H9 (cell line): ENCODE measurements at regions not wholly inside any gene's neighbourhood (a gene's known extent, or its start where the extent isn't known, plus 50 kb on each side); places are given as distances from the start of the nearest gene placed in this dataset.

Source experiments
- DNase-seq: peaks from one replicate; pipeline ENCODE4 v3.0.0-alpha.2; 2017
- H2AFZ ChIP-seq: one replicate; pipeline ENCODE4 v1.6.1; 2013; ENCODE audit warnings: mild to moderate bottlenecking, low read length, control low read depth, moderate library complexity
- H2AK5ac ChIP-seq: 2 replicates; pipeline ENCODE4 v1.6.1; 2013; ENCODE audit warnings: low read length, control low read depth, mixed read lengths; ENCODE audit not compliant: insufficient read length
- H2BK120ac ChIP-seq: one replicate; pipeline ENCODE4 v1.6.1; 2013; ENCODE audit warnings: low read depth, mild to moderate bottlenecking, low read length, control low read depth, inconsistent platforms; ENCODE audit not compliant: poor library complexity, severe bottlenecking
- H2BK12ac ChIP-seq: 2 replicates; pipeline ENCODE4 v1.6.1; 2013; ENCODE audit warnings: low read length, control low read depth, mixed read lengths, low read depth; ENCODE audit not compliant: insufficient read length
- H2BK15ac ChIP-seq: 2 replicates; pipeline ENCODE4 v1.6.1; 2013; ENCODE audit warnings: low read depth, low read length, control low read depth
- H2BK20ac ChIP-seq: one replicate; pipeline ENCODE4 v1.6.1; 2013; ENCODE audit warnings: low read depth, mild to moderate bottlenecking, low read length, control low read depth, inconsistent platforms; ENCODE audit not compliant: poor library complexity, severe bottlenecking
- H2BK5ac ChIP-seq: 2 replicates; pipeline ENCODE4 v1.6.1; 2013; ENCODE audit warnings: low read length, control low read depth, mixed read lengths; ENCODE audit not compliant: insufficient read length
- H3K14ac ChIP-seq: 2 replicates; pipeline ENCODE4 v1.6.1; 2013; ENCODE audit warnings: low read length, control low read depth; ENCODE audit not compliant: insufficient read depth
- H3K18ac ChIP-seq: 2 replicates; pipeline ENCODE4 v1.6.1; 2013; ENCODE audit warnings: low read depth, mild to moderate bottlenecking, mixed read lengths, low read length, control low read depth; ENCODE audit not compliant: insufficient read length
- H3K23ac ChIP-seq: 2 replicates; pipeline ENCODE4 v1.6.1; 2013; ENCODE audit warnings: low read length, control low read depth, mixed read lengths, low read depth; ENCODE audit not compliant: insufficient read length
- H3K23me2 ChIP-seq: 2 replicates; pipeline ENCODE4 v1.6.1; 2013; ENCODE audit warnings: low read depth, mild to moderate bottlenecking, mixed read lengths, low read length, control low read depth; ENCODE audit not compliant: insufficient read length, poor library complexity, severe bottlenecking
- H3K27ac ChIP-seq: 2 replicates; pipeline ENCODE4 v1.5.1; 2013; ENCODE audit warnings: low read length, control low read depth, mixed read lengths, low read depth; ENCODE audit not compliant: insufficient read length
- H3K27me3 ChIP-seq: 2 replicates; pipeline ENCODE4 v1.6.1; 2013; ENCODE audit warnings: low read length, control low read depth, inconsistent platforms; ENCODE audit not compliant: insufficient read depth
- H3K4ac ChIP-seq: 2 replicates; pipeline ENCODE4 v1.6.1; 2013; ENCODE audit warnings: low read depth, mild to moderate bottlenecking, control low read depth, inconsistent platforms, low read length, moderate library complexity
- H3K4me1 ChIP-seq: 2 replicates; pipeline ENCODE4 v1.6.1; 2013; ENCODE audit warnings: low read length, control low read depth, inconsistent platforms; ENCODE audit not compliant: insufficient read depth
- H3K4me2 ChIP-seq: 2 replicates; pipeline ENCODE4 v1.6.1; 2013; ENCODE audit warnings: low read length, control low read depth, mixed read lengths; ENCODE audit not compliant: insufficient read length, insufficient read depth
- H3K56ac ChIP-seq: 2 replicates; pipeline ENCODE4 v1.6.1; 2013; ENCODE audit warnings: low read depth, mild to moderate bottlenecking, mixed read lengths, low read length, control low read depth; ENCODE audit not compliant: insufficient read length
- H3K79me1 ChIP-seq: 2 replicates; pipeline ENCODE4 v1.6.1; 2013; ENCODE audit warnings: low read depth, mild to moderate bottlenecking, moderate library complexity, low read length, control low read depth, inconsistent platforms; ENCODE audit not compliant: insufficient read depth, poor library complexity, severe bottlenecking
- H3K79me2 ChIP-seq: 2 replicates; pipeline ENCODE4 v1.6.1; 2013; ENCODE audit warnings: low read length, control low read depth, inconsistent platforms; ENCODE audit not compliant: insufficient read depth
- H3K9ac ChIP-seq: 2 replicates; pipeline ENCODE4 v1.6.1; 2013; ENCODE audit warnings: low read length, control low read depth, mixed read lengths; ENCODE audit not compliant: insufficient read length; ENCODE audit errors: extremely low read depth
- H3K9me3 ChIP-seq: one replicate; pipeline ENCODE4 v1.6.1; 2013; ENCODE audit warnings: low read depth, low read length, inconsistent platforms; ENCODE audit not compliant: control insufficient read depth
- H3T11ph ChIP-seq: one replicate; pipeline ENCODE4 v1.6.1; 2013; ENCODE audit warnings: mild to moderate bottlenecking, low read length, control low read depth, inconsistent platforms
- H4K20me1 ChIP-seq: one replicate; pipeline ENCODE4 v1.6.1; 2013; ENCODE audit not compliant: control insufficient read depth, insufficient read length, insufficient read depth
- H4K5ac ChIP-seq: 2 replicates; pipeline ENCODE4 v1.6.1; 2013; ENCODE audit warnings: low read depth, mild to moderate bottlenecking, mixed read lengths, low read length, control low read depth; ENCODE audit not compliant: insufficient read length
- H4K8ac ChIP-seq: replicated peaks from 2 replicates; pipeline ENCODE4 v1.6.1; 2013; ENCODE audit warnings: low read length, control low read depth, mixed read lengths, low read depth; ENCODE audit not compliant: insufficient read length
- H4K91ac ChIP-seq: 2 replicates; pipeline ENCODE4 v1.6.1; 2013; ENCODE audit warnings: low read depth, mild to moderate bottlenecking, moderate library complexity, mixed read lengths, low read length, control low read depth; ENCODE audit not compliant: insufficient read length
- H3K27ac Mint-ChIP-seq, 3 experiments: 2 replicates in 2 of 3; 3 replicates in 1 of 3; pipeline ENCODE4 v1.8.0; 2020 to 2021; ENCODE audit warnings: mixed read lengths in 3 of 3, mild to moderate bottlenecking in 1 of 3, moderate library complexity in 1 of 3
- H3K27me3 Mint-ChIP-seq: 2 replicates; pipeline ENCODE4 v1.8.0; 2021; ENCODE audit warnings: low read depth, mild to moderate bottlenecking, moderate library complexity, mixed read lengths
- H3K36me3 Mint-ChIP-seq, 3 experiments: 2 replicates in 2 of 3; 3 replicates in 1 of 3; pipeline ENCODE4 v1.8.0; 2020 to 2021; ENCODE audit warnings: low read depth in 3 of 3, mixed read lengths in 3 of 3; ENCODE audit not compliant: insufficient read depth in 1 of 3
- H3K4me1 Mint-ChIP-seq, 2 experiments: 2 replicates each; pipeline ENCODE4 v1.8.0; 2020; ENCODE audit warnings: mixed read lengths in 2 of 2
- H3K4me3 Mint-ChIP-seq, 2 experiments: 2 replicates in 1 of 2; 3 replicates in 1 of 2; pipeline ENCODE4 v1.8.0; 2020 to 2021; ENCODE audit warnings: mild to moderate bottlenecking in 2 of 2, mixed read lengths in 2 of 2, moderate library complexity in 1 of 2
- H3K9me3 Mint-ChIP-seq, 2 experiments: 2 replicates in 1 of 2; 3 replicates in 1 of 2; pipeline ENCODE4 v1.8.0; 2020; ENCODE audit warnings: mild to moderate bottlenecking in 2 of 2, mixed read lengths in 2 of 2, moderate library complexity in 1 of 2
- CTCF ChIP-seq: fragments of 200-600 bp; sonication (generic); conservative IDR thresholded peaks from 3 replicates; pipeline ENCODE4 v1.8.0; 2021; ENCODE audit warnings: antibody characterized with exemption, mild to moderate bottlenecking
- WGBS: extraction: QIAGEN DNeasy Blood & Tissue Kit; methylation state at CpG from one replicate; pipeline ENCODE4 v1.1.7; 2013; ENCODE audit warnings: missing lambda C conversion rate, low lambda C conversion rate, mixed read lengths; ENCODE audit not compliant: insufficient read length; ENCODE audit errors: extremely low coverage; 5-methylcytosine and 5-hydroxymethylcytosine counted together

DNA sequence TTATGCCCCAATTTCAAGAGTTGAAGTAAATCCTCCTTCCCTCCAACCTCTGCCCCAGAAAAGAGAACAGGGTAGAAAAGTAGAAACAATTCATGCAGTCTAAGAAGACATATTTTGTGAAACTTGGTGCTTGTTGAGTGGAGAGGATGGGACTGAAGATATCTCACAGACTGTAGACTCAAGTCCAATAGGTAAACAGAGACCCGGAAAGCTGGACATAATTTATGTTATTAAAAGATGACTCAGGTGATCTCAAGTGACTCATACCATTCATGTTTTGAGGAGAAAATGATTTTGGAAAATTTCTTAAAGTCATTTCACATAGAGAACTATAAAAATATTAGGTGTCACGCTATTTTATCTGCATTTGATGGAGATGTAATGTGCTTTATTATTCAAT lies 203.1 kb upstream of the SOX9 start:
- no CpG with 5 or more reads among the region's 2 CpGs for WGBS
- no peak overlapping the region for H2BK12ac ChIP-seq
- no peak overlapping the region for H3K4ac ChIP-seq
- H3K9ac ChIP-seq = no peak overlapping the region
- no peak overlapping the region for H3K56ac ChIP-seq
- H2BK120ac ChIP-seq = no peak overlapping the region
- H4K5ac ChIP-seq = no peak overlapping the region
- no peak for TF ChIP-seq CTCF
- no peak overlapping the region for H3K14ac ChIP-seq
- no peaks in the 10 kb centered on the region for H3K9me3 ChIP-seq
- no peaks in the 10 kb centered on the region for H3K9me3 Mint-ChIP-seq
- no peak overlapping the region for H3K4me2 ChIP-seq
- H3K27me3 ChIP-seq = no peaks in the 10 kb centered on the region
- H3K79me2 ChIP-seq = no peaks in the 10 kb centered on the region
- no peaks in the 10 kb centered on the region for H3K36me3 Mint-ChIP-seq
- H2BK15ac ChIP-seq = no peak overlapping the region
- no peak overlapping the region for H3K23ac ChIP-seq
- H2BK5ac ChIP-seq = no peak overlapping the region
- H3K79me1 ChIP-seq = no peaks in the 10 kb centered on the region
- no peak overlapping the region for H2AK5ac ChIP-seq
- no peak overlapping the region for H3T11ph ChIP-seq
- no peaks in the 10 kb centered on the region for H4K20me1 ChIP-seq
- no peak overlapping the region for H4K8ac ChIP-seq
- H3K27ac Mint-ChIP-seq = no peak overlapping the region
- H3K4me3 Mint-ChIP-seq = no peak overlapping the region
- no peaks in the 10 kb centered on the region; the same call in 1 of the 2 replicates for H3K27me3 Mint-ChIP-seq
- no peak overlapping the region for H3K18ac ChIP-seq
- H2BK20ac ChIP-seq = no peak overlapping the region
- no peak overlapping the region for H4K91ac ChIP-seq
- H3K27ac ChIP-seq = no peak overlapping the region
- H3K4me1 ChIP-seq = no peaks in the 10 kb centered on the region
- H2AFZ ChIP-seq = no peak overlapping the region
- H3K4me1 Mint-ChIP-seq = peaks cover 2 to 10% of the 10 kb centered on the region in 2 experiments; a peak in 2 of 4 replicates
- DNase-seq = no peak
- H3K23me2 ChIP-seq = no peaks in the 10 kb centered on the region
